ENCODE measurements at regions not wholly inside any gene's neighbourhood (a gene's known extent, or its start where the extent isn't known, plus 50 kb on each side); places are given as distances from the start of the nearest gene placed in this dataset.
"Not testable (repeated sequence)": the region's sequence is repeated elsewhere in the genome, so short reads cannot be mapped to it uniquely, and the experiment has no call there.

DNA sequence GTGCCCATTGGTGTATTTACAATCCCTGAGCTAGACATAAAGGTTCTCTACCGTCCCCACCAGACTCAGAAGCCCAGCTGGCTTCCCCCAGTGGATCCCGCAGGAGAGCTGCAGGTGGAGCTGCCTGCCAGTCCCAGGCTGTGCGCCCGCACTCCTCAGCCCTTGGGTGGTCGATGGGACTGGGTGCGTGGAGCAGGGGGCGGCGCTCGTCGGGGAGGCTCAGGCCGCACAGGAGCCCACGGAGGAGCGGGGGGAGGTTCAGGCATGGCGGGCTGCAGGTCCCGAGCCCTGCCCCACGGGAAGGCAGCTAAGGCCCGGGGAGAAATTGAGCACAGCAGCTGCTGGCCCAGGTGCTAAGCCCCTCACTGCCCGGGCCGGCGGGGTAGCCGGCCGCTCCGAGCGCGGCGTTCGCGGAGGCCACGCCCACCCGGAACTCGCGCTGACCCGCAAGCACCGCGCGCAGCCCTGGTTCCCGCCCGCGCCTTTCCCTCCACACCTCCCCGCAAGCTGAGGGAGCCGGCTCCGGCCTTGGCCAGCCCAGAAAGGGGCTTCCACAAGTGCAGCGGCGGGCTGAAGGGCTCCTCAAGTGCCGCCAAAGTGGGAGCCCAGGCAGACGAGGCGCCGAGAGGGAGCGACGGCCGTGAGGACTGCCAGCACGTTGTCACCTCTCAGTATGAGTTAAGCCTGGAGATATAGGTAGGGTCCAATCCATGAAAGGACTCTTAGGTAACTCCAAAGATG, 136.7 kb downstream of the HAO1 start:
- TF ChIP-seq SP1 (IDR thresholded peaks at IDR 0.05); FOXM1 (IDR thresholded peaks at IDR 0.05; ENCODE audit: borderline replicate concordance); CTBP1 (IDR thresholded peaks at IDR 0.05; ENCODE audit: borderline replicate concordance); L3MBTL2 (conservative IDR thresholded peaks at IDR 0.05); BHLHE40 (IDR thresholded peaks at IDR 0.05; ENCODE audit: borderline replicate concordance); SUZ12 (IDR thresholded peaks at IDR 0.05); ZNF384 (IDR thresholded peaks at IDR 0.05): not testable (repeated sequence)
- TF ChIP-seq, protein P1, sequence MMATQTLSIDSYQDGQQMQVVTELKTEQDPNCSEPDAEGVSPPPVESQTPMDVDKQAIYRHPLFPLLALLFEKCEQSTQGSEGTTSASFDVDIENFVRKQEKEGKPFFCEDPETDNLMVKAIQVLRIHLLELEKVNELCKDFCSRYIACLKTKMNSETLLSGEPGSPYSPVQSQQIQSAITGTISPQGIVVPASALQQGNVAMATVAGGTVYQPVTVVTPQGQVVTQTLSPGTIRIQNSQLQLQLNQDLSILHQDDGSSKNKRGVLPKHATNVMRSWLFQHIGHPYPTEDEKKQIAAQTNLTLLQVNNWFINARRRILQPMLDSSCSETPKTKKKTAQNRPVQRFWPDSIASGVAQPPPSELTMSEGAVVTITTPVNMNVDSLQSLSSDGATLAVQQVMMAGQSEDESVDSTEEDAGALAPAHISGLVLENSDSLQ (IDR thresholded peaks at IDR 0.05): not testable (repeated sequence)
